ENCODE measurements at regions not wholly inside any gene's neighbourhood (a gene's known extent, or its start where the extent isn't known, plus 50 kb on each side); places are given as distances from the start of the nearest gene placed in this dataset.

- TF ChIP-seq CTCF (IDR thresholded peaks at IDR 0.05) (no peak), POLR2A (IDR thresholded peaks at IDR 0.05; ENCODE audit: low read depth) (no peak), EP300 (IDR thresholded peaks at IDR 0.05) (no peak), POLR2AphosphoS5 (IDR thresholded peaks at IDR 0.05) (no peak)
Measured at GRCh38 chr4:83947125-83947829, 411.4 kb downstream of the GPAT3 start.
